HG02798 (cell line): ENCODE measurements at regions not wholly inside any gene's neighbourhood (a gene's known extent, or its start where the extent isn't known, plus 50 kb on each side); places are given as distances from the start of the nearest gene placed in this dataset.

Experiments
- ATAC-seq: cut with Tn5 transposase; IDR thresholded peaks from one replicate; pipeline ENCODE4 v1.9.1; 2021; ENCODE audit warnings: mild to moderate bottlenecking; ENCODE audit not compliant: unreplicated experiment, poor library complexity

- no peak for ATAC-seq
These were observed 174.6 kb downstream of the WDR11 start for GRCh38 chr10:121025731-121026130.

- no peak for ATAC-seq
These were observed 176.2 kb downstream of the WDR11 start for GRCh38 chr10:121027371-121027770.

DNA sequence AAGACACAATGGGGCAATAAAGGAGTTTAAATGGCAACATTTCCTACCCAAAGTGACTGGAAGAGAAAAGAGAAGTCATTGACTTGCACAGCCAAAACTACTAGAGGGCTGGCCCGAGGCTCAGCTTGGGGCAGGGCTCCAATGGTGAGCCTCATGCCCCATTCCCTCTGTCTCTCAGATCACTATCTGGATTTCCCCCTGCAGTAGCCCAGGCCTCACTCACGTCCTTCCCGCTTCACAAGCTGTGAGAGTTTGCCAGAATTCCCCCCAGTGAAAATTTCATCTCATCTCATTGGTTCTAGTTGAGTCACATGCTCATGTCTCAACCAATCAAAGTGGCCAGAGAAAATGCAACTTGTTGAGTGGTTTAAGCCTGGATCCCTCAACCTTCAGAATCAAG lies 181.3 kb downstream of the WDR11 start:
- ATAC-seq, result no peak

DNA sequence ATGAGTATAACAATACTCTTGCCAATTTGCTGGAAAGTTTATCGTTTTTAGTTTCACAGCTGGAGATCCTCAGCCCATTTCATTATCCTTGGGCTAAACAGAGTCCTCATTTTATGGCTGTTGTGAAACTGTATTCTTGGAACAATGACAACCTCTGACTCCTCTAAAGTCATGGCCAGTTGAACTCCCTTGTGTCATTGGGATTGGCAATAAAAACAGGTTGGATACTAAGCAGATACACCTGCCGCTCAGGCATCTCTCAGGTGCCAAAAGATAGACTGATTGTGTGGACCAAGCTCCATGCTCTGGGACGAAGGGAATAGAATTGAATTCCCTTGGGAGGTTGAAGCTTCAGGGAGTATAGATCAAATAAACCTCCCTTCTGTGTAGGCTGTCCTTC lies 182.2 kb downstream of the WDR11 start:
- ATAC-seq, result no peak

GRCh38 chr10:121036431-121036830 lies 185.3 kb downstream of the WDR11 start:
- no peak for ATAC-seq

GRCh38 chr10:121041499-121041898 lies 190.3 kb downstream of the WDR11 start:
- ATAC-seq, result no peak

DNA sequence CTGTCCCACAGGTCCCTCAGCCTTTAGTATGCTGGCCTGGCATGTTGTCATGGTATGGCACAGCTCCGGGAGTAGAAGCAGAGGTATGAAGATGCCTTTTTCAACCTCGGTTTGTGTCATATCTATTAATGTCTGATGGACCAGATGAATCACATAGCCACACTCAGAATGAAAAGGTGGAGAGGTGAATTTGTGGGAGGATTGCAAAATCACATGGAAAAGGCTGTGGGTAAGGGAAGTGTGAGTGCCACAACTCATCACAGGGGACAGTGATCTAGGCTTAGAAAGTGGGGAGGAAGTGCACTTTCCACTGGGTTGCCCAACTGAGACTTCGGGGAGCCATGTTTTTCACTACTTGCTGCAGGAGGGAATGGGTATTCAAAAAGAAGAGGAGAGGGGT lies 190.7 kb downstream of the WDR11 start:
- ATAC-seq, result no peak

DNA sequence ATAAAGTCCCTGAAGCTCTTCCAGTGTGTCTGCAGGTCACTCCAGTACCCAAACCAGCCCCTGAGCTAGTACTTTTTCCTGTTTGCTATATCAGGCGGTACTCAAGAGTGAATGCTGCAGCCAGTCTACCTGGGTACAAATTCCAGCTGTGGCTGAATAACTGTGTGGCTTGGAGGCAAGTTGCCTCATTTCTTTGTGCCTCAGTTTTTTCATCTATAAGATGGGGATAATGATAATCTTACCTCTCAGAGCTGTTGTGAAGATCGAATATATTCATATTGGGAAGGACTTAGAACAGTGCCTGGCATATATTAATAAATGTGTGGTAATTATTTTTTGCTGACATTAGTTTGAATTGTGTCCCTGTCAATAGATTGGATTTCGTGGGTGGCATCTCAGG lies 191.2 kb downstream of the WDR11 start:
- ATAC-seq, result no peak

- ATAC-seq, result no peak
These were observed 192.1 kb downstream of the WDR11 start for GRCh38 chr10:121043124-121043849.

DNA sequence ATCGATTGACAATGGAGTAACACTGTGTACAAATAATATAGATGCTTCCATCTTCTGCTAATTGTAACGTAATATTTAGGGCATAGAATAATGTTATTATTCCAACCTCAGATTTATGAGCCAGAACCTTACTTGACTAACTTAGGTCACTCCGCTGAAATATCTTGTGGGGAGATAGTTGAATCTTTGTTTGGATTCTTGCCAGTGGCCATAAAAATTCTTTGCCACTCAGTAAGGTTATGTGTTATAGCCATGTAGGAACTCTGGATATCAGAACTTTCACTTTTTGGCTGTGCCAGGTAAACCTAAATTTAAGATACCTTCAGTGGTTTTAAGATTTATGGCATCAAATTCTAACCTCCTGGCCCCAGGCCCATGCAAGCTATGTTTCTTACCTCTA lies 197.6 kb downstream of the WDR11 start:
- no peak for ATAC-seq

- no peak for ATAC-seq
These were observed 198.3 kb downstream of the WDR11 start for GRCh38 chr10:121049489-121049888.

DNA sequence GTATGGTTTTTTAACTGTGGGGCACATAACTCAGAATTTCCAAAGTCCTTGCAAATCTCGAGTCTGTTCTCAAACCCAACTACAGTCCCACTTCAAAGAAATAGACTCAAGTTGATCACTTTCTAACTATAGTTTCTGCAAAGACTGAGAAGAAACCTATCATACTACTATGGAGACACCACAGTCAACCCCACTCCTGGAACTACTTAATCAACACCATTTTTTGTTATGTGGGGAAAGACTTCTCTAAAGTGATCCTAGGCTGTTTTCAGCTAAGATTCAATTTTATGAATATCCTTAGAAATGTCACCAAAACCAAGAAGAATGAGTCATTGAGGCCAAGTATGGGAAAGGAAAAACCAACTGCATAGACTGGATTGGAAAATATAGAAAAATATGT lies 198.8 kb downstream of the WDR11 start:
- no peak for ATAC-seq

- ATAC-seq, result no peak
These were observed 200.0 kb downstream of the WDR11 start for GRCh38 chr10:121051171-121051570.

DNA sequence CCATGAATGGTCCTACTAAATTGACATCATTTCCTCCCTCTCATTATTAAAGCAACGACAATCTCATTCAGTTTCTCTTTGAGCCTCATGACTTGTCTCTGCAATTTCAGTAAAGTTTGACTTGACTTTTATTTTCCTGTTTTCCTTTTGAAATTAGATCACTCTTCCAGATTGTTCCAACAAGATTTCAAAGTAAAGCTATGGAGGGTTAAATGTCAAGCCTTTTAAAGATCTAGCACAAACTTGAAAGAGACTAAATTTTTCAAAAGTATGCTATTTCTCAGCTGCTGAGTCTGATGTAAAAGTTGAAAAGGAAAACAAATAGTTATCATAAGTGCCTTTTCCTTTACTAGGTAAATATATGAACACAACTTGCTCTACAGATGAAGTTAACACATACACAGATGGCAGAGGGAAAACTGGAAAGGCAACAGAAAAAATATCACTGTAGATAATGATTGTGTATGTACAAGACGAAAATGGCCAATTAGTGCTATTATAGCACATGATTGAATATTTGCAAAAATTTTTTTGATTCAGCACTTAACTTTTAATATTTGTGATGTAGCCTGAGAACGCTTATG lies 200.6 kb downstream of the WDR11 start:
- ATAC-seq, result no peak

- ATAC-seq, result no peak
These were observed 202.0 kb downstream of the WDR11 start for GRCh38 chr10:121053151-121053550.

GRCh38 chr10:121054874-121055273 lies 203.7 kb downstream of the WDR11 start:
- no peak for ATAC-seq

DNA sequence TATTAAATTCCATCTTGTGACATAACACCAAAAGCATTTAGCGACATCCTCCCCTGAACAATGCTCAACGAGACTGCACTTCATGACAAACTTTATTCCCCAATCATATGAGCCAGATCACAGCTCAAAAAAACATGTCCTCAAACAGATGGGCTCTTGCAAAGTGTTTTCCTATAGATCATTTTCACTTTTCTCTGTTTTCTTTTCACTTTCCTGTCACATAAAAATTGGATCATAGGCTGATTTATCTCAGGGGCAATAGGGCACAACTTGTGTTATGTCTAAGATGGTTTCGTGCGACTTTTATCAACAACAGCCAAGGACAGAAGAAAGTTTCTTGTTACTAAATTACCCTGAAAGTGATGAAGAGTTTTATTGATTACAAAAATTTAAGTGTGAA lies 206.1 kb downstream of the WDR11 start:
- ATAC-seq, result no peak

DNA sequence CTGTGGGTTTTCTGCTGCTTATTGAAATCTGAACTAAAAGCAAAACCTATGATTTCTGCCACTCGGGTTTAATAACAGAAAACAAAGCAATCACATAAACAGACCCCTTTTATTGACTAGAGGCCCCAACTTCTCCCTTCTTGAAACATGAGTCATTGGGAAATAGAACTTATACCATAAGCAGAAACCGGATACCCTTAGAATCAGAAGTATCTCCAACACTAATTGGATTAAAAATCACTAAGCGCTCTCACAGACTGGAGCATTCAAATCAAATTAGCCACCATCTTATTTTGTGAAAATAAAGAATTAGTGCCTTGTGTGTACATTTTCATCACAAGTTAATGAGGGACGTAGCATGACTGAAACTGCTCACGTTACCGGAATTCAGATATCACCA lies 206.9 kb downstream of the WDR11 start:
- ATAC-seq, result no peak

DNA sequence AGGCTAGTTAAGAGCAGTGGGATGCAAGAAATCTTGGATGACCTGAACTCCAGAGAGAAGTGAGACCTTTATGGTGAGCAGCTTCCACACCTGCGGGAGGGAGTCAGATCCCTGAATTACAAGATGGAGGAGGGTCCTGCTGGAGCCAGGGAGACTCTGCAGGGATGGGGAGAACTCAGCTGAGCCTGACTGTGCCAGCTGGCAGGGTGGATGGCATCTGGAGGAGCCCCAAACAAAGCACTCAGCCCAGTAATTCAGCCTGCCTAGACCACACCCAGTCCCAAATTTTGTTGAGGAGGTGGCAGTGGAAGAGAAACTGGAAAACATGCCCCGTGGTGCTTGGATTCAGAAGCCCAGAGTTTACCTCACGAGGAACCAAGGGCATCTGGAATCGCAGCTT lies 208.2 kb downstream of the WDR11 start:
- ATAC-seq, result no peak

- ATAC-seq, result no peak
These were observed 211.0 kb downstream of the WDR11 start for GRCh38 chr10:121062115-121062514.

DNA sequence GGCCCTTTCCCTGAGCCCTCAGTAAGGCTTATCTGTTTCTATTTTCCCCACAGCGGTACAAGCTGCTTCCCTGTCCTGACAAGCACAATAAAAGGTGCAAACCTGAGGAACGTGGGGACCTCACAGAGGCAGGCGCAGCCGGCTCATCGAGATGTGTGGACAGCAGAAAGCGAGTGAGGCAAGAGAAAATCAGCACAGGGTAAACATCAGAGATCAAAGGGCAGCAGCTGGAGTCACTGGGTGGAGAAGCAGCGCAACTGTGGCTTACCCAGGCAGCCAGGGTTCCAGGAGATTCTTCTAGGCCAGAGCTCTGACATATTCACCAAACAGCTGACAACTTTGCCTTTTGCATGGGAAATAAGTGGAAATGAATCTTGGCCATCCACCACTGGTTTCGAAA lies 212.6 kb downstream of the WDR11 start:
- ATAC-seq, result no peak

DNA sequence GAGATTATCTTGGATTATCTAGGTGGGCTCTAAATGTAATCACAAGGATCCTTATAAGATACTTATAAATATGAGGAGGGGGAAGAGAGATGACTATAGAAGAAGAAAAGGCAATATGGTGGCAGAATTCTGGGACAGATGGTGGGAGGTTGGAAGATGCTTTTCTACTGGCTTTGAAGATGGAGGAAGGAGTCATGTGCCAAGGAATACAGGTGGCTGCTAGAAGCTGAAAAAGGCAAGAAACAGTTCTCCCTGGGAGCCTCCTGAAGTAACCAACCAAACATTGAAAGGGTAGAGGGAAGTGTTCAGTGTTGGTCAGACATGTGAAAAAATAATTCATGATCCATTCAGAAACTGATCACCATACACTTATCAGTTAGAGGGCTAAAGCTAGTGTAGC lies 213.3 kb downstream of the WDR11 start:
- ATAC-seq, result no peak
